GM23338 (cell line): ENCODE measurements at regions not wholly inside any gene's neighbourhood (a gene's known extent, or its start where the extent isn't known, plus 50 kb on each side); places are given as distances from the start of the nearest gene placed in this dataset.

Experiments
- ATAC-seq: fragments of 200-7000 bp; cut with Tn5 transposase; 3 replicates; pipeline ENCODE4 v1.9.1; 2020
- DNase-seq: peaks from one replicate; pipeline ENCODE4 v3.0.0-alpha.2; 2015; ENCODE audit warnings: low spot score
- H2AFZ ChIP-seq: fragments of 200-600 bp; sonication (generic); 2 replicates; pipeline ENCODE4 v1.8.0; 2016; ENCODE audit warnings: antibody characterized with exemption, mild to moderate bottlenecking, moderate library complexity
- H3F3A ChIP-seq: fragments of 200-600 bp; sonication (generic); replicated peaks from 2 replicates; pipeline ENCODE4 v1.8.0; 2017; ENCODE audit warnings: antibody characterized with exemption, mixed run types, low read depth
- H3K27ac ChIP-seq: fragments of 200-600 bp; sonication (generic); 2 replicates; pipeline ENCODE4 v1.6.1; 2016; ENCODE audit warnings: low read depth
- H3K27me3 ChIP-seq: fragments of 200-600 bp; sonication (generic); 2 replicates; pipeline ENCODE4 v1.8.0; 2016; ENCODE audit warnings: mild to moderate bottlenecking, mixed run types, moderate library complexity; ENCODE audit not compliant: insufficient read depth
- H3K36me3 ChIP-seq: fragments of 200-600 bp; sonication (generic); 2 replicates; pipeline ENCODE4 v1.8.0; 2016; ENCODE audit warnings: mild to moderate bottlenecking; ENCODE audit not compliant: insufficient read depth
- H3K4me1 ChIP-seq: fragments of 200-600 bp; sonication (generic); 2 replicates; pipeline ENCODE4 v1.8.0; 2016; ENCODE audit warnings: mild to moderate bottlenecking, moderate library complexity; ENCODE audit not compliant: insufficient read depth
- H3K4me2 ChIP-seq: fragments of 200-600 bp; sonication (generic); 2 replicates; pipeline ENCODE4 v1.7.1; 2017; ENCODE audit warnings: mixed run types
- H3K4me3 ChIP-seq: fragments of 200-600 bp; sonication (generic); 2 replicates; pipeline ENCODE4 v1.6.1; 2016; ENCODE audit warnings: mixed run types
- H3K79me2 ChIP-seq: fragments of 200-600 bp; sonication (generic); replicated peaks from 2 replicates; pipeline ENCODE4 v1.8.0; 2017; ENCODE audit warnings: mild to moderate bottlenecking; ENCODE audit not compliant: insufficient read depth
- H3K9me2 ChIP-seq: fragments of 200-600 bp; sonication (generic); 2 replicates; pipeline ENCODE4 v1.8.0; 2017; ENCODE audit not compliant: insufficient read depth
- H4K20me1 ChIP-seq: fragments of 200-600 bp; sonication (generic); replicated peaks from 2 replicates; pipeline ENCODE4 v1.8.0; 2017; ENCODE audit warnings: mild to moderate bottlenecking; ENCODE audit not compliant: insufficient read depth
- H3K27ac Mint-ChIP-seq: 2 replicates; pipeline ENCODE4 v1.8.0; 2020; ENCODE audit warnings: inconsistent platforms, mild to moderate bottlenecking, moderate library complexity, mixed read lengths
- H3K27me3 Mint-ChIP-seq: 3 replicates; pipeline ENCODE4 v1.8.0; 2022; ENCODE audit warnings: low read depth, mild to moderate bottlenecking, moderate library complexity, mixed read lengths, inconsistent platforms; ENCODE audit not compliant: insufficient read depth, poor library complexity
- H3K36me3 Mint-ChIP-seq: 3 replicates; pipeline ENCODE4 v1.8.0; 2021; ENCODE audit warnings: low read depth, mild to moderate bottlenecking, inconsistent platforms, moderate library complexity, mixed read lengths
- H3K4me1 Mint-ChIP-seq: 3 replicates; pipeline ENCODE4 v1.8.0; 2020; ENCODE audit warnings: mild to moderate bottlenecking, inconsistent platforms, mixed read lengths
- H3K4me3 Mint-ChIP-seq: 3 replicates; pipeline ENCODE4 v1.8.0; 2021; ENCODE audit warnings: moderate library complexity, mild to moderate bottlenecking, inconsistent platforms, mixed read lengths
- H3K9me3 Mint-ChIP-seq: 3 replicates; pipeline ENCODE4 v1.8.0; 2020; ENCODE audit warnings: moderate library complexity, mild to moderate bottlenecking, inconsistent platforms, mixed read lengths
- CREB1 ChIP-seq: fragments of 250-450 bp; sonication (Bioruptor Pico); IDR thresholded peaks from 2 replicates; pipeline ENCODE4 v1.5.0; 2020; ENCODE audit warnings: low read depth, mild to moderate bottlenecking, moderate library complexity
- EZH2phosphoT487 ChIP-seq: fragments of 200-600 bp; sonication (generic); IDR thresholded peaks from one replicate; pipeline ENCODE4 v1.8.1; 2018; ENCODE audit warnings: antibody characterized with exemption; ENCODE audit not compliant: unreplicated experiment
- POLR2AphosphoS5 ChIP-seq: IDR thresholded peaks from 2 replicates; pipeline ENCODE4 v1.6.1; 2016; ENCODE audit warnings: antibody characterized with exemption, low read depth
- STAT1 ChIP-seq: IDR thresholded peaks from one replicate; pipeline ENCODE4 v1.6.1; 2016; ENCODE audit warnings: antibody characterized with exemption; ENCODE audit not compliant: unreplicated experiment
- ZNF114 ChIP-seq: fragments of 250-450 bp; sonication (Bioruptor Pico); IDR thresholded peaks from 2 replicates; pipeline ENCODE4 v1.5.0; 2020; ENCODE audit warnings: mild to moderate bottlenecking, moderate library complexity
- ZNF331 ChIP-seq: fragments of 250-450 bp; sonication (Bioruptor Pico); IDR thresholded peaks from 2 replicates; pipeline ENCODE4 v1.5.0; 2020; ENCODE audit warnings: low read depth, mild to moderate bottlenecking, moderate library complexity
- TF ChIP-seq, protein P1 (sequence below): IDR thresholded peaks from one replicate; pipeline ENCODE4 v1.6.1; 2018; ENCODE audit warnings: antibody characterized with exemption; ENCODE audit not compliant: unreplicated experiment
- TF ChIP-seq, protein P2 (sequence below): IDR thresholded peaks from 2 replicates; pipeline ENCODE4 v1.6.1; 2016; ENCODE audit warnings: antibody characterized with exemption

GRCh38 chr4:180727478-180727877 lies 1515.7 kb upstream of the TENM3 start:
- Mint-ChIP-seq H3K27ac (no peak overlapping the region), H3K9me3 (peaks cover 8% of the 10 kb centered on the region), H3K4me1 (no peaks in the 10 kb centered on the region), H3K36me3 (peaks cover 9% of the 10 kb centered on the region; the same call in 2 of the 3 replicates), H3K27me3 (no peaks in the 10 kb centered on the region), H3K4me3 (no peak overlapping the region)
- DNase-seq (no peak), ATAC-seq (no peak)
- no peak overlapping the region for H3K27ac ChIP-seq
- no peaks in the 10 kb centered on the region for H3F3A ChIP-seq
- no peaks in the 10 kb centered on the region for H3K79me2 ChIP-seq
- no peak overlapping the region for H3K4me2 ChIP-seq
- H4K20me1 ChIP-seq: no peaks in the 10 kb centered on the region
- H3K9me2 ChIP-seq: no peaks in the 10 kb centered on the region
- no peaks in the 10 kb centered on the region for H3K36me3 ChIP-seq
- TF ChIP-seq POLR2AphosphoS5: no peak
- TF ChIP-seq EZH2phosphoT487: no peak
- no peak overlapping the region for H2AFZ ChIP-seq
- H3K4me3 ChIP-seq: no peak overlapping the region
- H3K27me3 ChIP-seq: no peaks in the 10 kb centered on the region
- H3K4me1 ChIP-seq: no peaks in the 10 kb centered on the region

- Histone ChIP-seq H4K20me1 (no peaks in the 10 kb centered on the region), H3K4me1 (no peaks in the 10 kb centered on the region), H2AFZ (no peak overlapping the region), H3K9me2 (0 out of 2 replicates have a peak, but pooled peaks cover 4% of the 10 kb centered on the region), H3K4me3 (no peak overlapping the region), H3F3A (no peaks in the 10 kb centered on the region), H3K27ac (no peak overlapping the region), H3K79me2 (no peaks in the 10 kb centered on the region), H3K4me2 (no peak overlapping the region), H3K27me3 (no peaks in the 10 kb centered on the region), H3K36me3 (no peaks in the 10 kb centered on the region)
- ATAC-seq: no peak
- TF ChIP-seq EZH2phosphoT487: no peak
- no peak for TF ChIP-seq CREB1 (CRISPR knock-in tag)
- TF ChIP-seq, protein P1, sequence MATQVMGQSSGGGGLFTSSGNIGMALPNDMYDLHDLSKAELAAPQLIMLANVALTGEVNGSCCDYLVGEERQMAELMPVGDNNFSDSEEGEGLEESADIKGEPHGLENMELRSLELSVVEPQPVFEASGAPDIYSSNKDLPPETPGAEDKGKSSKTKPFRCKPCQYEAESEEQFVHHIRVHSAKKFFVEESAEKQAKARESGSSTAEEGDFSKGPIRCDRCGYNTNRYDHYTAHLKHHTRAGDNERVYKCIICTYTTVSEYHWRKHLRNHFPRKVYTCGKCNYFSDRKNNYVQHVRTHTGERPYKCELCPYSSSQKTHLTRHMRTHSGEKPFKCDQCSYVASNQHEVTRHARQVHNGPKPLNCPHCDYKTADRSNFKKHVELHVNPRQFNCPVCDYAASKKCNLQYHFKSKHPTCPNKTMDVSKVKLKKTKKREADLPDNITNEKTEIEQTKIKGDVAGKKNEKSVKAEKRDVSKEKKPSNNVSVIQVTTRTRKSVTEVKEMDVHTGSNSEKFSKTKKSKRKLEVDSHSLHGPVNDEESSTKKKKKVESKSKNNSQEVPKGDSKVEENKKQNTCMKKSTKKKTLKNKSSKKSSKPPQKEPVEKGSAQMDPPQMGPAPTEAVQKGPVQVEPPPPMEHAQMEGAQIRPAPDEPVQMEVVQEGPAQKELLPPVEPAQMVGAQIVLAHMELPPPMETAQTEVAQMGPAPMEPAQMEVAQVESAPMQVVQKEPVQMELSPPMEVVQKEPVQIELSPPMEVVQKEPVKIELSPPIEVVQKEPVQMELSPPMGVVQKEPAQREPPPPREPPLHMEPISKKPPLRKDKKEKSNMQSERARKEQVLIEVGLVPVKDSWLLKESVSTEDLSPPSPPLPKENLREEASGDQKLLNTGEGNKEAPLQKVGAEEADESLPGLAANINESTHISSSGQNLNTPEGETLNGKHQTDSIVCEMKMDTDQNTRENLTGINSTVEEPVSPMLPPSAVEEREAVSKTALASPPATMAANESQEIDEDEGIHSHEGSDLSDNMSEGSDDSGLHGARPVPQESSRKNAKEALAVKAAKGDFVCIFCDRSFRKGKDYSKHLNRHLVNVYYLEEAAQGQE: no peak
- no peak for TF ChIP-seq POLR2AphosphoS5
- TF ChIP-seq ZNF331 (CRISPR knock-in tag): no peak
- Mint-ChIP-seq H3K27ac (no peak overlapping the region), H3K4me1 (peaks cover 2% of the 10 kb centered on the region; the same call in 1 of the 3 replicates), H3K27me3 (no peaks in the 10 kb centered on the region), H3K9me3 (peaks cover 8% of the 10 kb centered on the region), H3K36me3 (peaks cover 9% of the 10 kb centered on the region; the same call in 2 of the 3 replicates), H3K4me3 (no peak overlapping the region)
- no peak for DNase-seq
Observed at GRCh38 chr4:180734753-180735432, 1508.3 kb upstream of the TENM3 start.

DNA sequence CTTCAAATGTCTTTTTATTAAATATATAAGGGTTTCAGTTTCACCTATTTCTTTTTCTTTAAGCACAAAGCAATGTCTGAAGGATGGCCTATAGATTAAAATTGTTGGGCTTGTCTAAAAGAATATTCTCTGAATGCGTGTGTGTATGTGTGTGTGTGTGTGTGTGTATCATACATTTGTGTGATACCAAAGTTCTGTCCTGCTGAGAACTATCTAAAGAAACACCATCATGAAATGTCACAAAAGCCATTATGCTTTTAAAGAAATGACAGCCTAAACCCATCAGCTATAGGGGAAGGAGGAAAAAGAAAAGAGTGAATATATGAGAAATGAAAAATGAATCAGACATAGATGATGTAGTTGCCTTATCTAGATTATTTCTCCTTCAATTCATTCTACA lies 1501.5 kb upstream of the TENM3 start:
- 0 out of 2 replicates have a peak, but pooled peaks cover 4% of the 10 kb centered on the region for H3K9me2 ChIP-seq
- no peak overlapping the region for H3K4me2 ChIP-seq
- no peaks in the 10 kb centered on the region for H3K36me3 ChIP-seq
- Mint-ChIP-seq H3K4me1 (no peaks in the 10 kb centered on the region), H3K4me3 (no peak overlapping the region), H3K9me3 (no peaks in the 10 kb centered on the region), H3K27me3 (no peaks in the 10 kb centered on the region), H3K27ac (no peak overlapping the region), H3K36me3 (no peaks in the 10 kb centered on the region)
- no peaks in the 10 kb centered on the region for H3K4me1 ChIP-seq
- no peak overlapping the region for H3K4me3 ChIP-seq
- H3K79me2 ChIP-seq: no peaks in the 10 kb centered on the region
- no peak overlapping the region for H2AFZ ChIP-seq
- no peaks in the 10 kb centered on the region for H3K27me3 ChIP-seq
- H3F3A ChIP-seq: no peaks in the 10 kb centered on the region
- DNase-seq (no peak), ATAC-seq (no peak)
- no peak overlapping the region for H3K27ac ChIP-seq
- H4K20me1 ChIP-seq: no peaks in the 10 kb centered on the region
- TF ChIP-seq STAT1 (no peak), EZH2phosphoT487 (no peak), CREB1 (CRISPR knock-in tag) (no peak), ZNF331 (CRISPR knock-in tag) (no peak), ZNF114 (CRISPR knock-in tag) (no peak)
- TF ChIP-seq, protein P1: no peak
- TF ChIP-seq, protein P2, sequence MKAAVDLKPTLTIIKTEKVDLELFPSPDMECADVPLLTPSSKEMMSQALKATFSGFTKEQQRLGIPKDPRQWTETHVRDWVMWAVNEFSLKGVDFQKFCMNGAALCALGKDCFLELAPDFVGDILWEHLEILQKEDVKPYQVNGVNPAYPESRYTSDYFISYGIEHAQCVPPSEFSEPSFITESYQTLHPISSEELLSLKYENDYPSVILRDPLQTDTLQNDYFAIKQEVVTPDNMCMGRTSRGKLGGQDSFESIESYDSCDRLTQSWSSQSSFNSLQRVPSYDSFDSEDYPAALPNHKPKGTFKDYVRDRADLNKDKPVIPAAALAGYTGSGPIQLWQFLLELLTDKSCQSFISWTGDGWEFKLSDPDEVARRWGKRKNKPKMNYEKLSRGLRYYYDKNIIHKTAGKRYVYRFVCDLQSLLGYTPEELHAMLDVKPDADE: no peak
